GM19467 (cell line): ENCODE measurements at regions not wholly inside any gene's neighbourhood (a gene's known extent, or its start where the extent isn't known, plus 50 kb on each side); places are given as distances from the start of the nearest gene placed in this dataset.

Experiments
- ATAC-seq: cut with Tn5 transposase; IDR thresholded peaks from one replicate; pipeline ENCODE4 v1.9.1; 2021; ENCODE audit warnings: mild to moderate bottlenecking, moderate library complexity; ENCODE audit not compliant: unreplicated experiment

- ATAC-seq: no peak
These were observed 280.3 kb downstream of the HTR7 start for GRCh38 chr10:90577569-90577968.

GRCh38 chr10:90579602-90580242, 278.1 kb downstream of the HTR7 start:
- ATAC-seq: no peak

- no peak for ATAC-seq
These were observed 274.4 kb downstream of the HTR7 start for GRCh38 chr10:90583416-90583815.

- ATAC-seq: no peak
These were observed 270.8 kb downstream of the HTR7 start for GRCh38 chr10:90587081-90587491.

- ATAC-seq: no peak
These were observed 270.3 kb downstream of the HTR7 start for GRCh38 chr10:90587561-90587960.

GRCh38 chr10:90588222-90588621, 269.6 kb downstream of the HTR7 start:
- ATAC-seq: no peak

- no peak for ATAC-seq
These were observed 268.0 kb downstream of the HTR7 start for GRCh38 chr10:90589825-90590224.

GRCh38 chr10:90591629-90592028, 266.2 kb downstream of the HTR7 start:
- no peak for ATAC-seq

- no peak for ATAC-seq
These were observed 265.1 kb downstream of the HTR7 start for GRCh38 chr10:90592638-90593302.

- ATAC-seq: no peak
These were observed 259.3 kb downstream of the HTR7 start for GRCh38 chr10:90598513-90598912.

- no peak for ATAC-seq
These were observed 254.8 kb downstream of the HTR7 start for GRCh38 chr10:90602862-90603610.

- ATAC-seq: no peak
These were observed 253.2 kb downstream of the HTR7 start for GRCh38 chr10:90604636-90605035.

GRCh38 chr10:90605506-90605905, 252.3 kb downstream of the HTR7 start:
- no peak for ATAC-seq

- no peak for ATAC-seq
These were observed 245.6 kb downstream of the HTR7 start for GRCh38 chr10:90612276-90612675.

GRCh38 chr10:90614631-90615030, 243.2 kb downstream of the HTR7 start:
- ATAC-seq: no peak

- no peak for ATAC-seq
These were observed 236.3 kb downstream of the HTR7 start for GRCh38 chr10:90621577-90621976.

- no peak for ATAC-seq
These were observed 222.6 kb downstream of the HTR7 start for GRCh38 chr10:90635111-90635765.

GRCh38 chr10:90640756-90641155, 217.1 kb downstream of the HTR7 start:
- ATAC-seq: no peak

GRCh38 chr10:90641731-90642130, 216.1 kb downstream of the HTR7 start:
- no peak for ATAC-seq

- ATAC-seq: no peak
These were observed 215.7 kb downstream of the HTR7 start for GRCh38 chr10:90642136-90642535.

GRCh38 chr10:90642650-90643049, 215.2 kb downstream of the HTR7 start:
- no peak for ATAC-seq

GRCh38 chr10:90644165-90644564, 213.7 kb downstream of the HTR7 start:
- no peak for ATAC-seq
